ENCODE measurements at regions not wholly inside any gene's neighbourhood (a gene's known extent, or its start where the extent isn't known, plus 50 kb on each side); places are given as distances from the start of the nearest gene placed in this dataset.

DNA sequence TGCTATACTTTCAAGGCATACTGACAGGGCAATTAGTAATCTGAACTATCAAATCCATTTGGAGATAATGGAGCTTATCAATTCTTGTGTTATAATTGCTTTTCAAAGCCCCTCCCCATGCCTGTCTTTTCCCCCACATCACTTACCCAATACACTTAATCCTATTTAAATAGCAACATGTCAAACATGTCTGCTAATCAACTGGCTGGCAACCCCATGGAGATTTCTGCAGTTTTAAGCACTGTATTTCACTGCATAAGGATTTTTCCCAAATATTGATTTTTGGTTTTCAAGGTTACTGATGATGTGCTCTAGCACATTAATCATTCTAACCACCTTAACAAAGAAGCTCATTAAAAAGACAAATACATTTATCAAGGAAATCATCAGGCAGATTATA, 800.3 kb downstream of the PLA2G4A start:
- no peak overlapping the region for H3K4me3 ChIP-seq (replicated peaks; ENCODE audit: low read depth, low read length)
- TF ChIP-seq, protein P1, sequence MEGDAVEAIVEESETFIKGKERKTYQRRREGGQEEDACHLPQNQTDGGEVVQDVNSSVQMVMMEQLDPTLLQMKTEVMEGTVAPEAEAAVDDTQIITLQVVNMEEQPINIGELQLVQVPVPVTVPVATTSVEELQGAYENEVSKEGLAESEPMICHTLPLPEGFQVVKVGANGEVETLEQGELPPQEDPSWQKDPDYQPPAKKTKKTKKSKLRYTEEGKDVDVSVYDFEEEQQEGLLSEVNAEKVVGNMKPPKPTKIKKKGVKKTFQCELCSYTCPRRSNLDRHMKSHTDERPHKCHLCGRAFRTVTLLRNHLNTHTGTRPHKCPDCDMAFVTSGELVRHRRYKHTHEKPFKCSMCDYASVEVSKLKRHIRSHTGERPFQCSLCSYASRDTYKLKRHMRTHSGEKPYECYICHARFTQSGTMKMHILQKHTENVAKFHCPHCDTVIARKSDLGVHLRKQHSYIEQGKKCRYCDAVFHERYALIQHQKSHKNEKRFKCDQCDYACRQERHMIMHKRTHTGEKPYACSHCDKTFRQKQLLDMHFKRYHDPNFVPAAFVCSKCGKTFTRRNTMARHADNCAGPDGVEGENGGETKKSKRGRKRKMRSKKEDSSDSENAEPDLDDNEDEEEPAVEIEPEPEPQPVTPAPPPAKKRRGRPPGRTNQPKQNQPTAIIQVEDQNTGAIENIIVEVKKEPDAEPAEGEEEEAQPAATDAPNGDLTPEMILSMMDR (IDR thresholded peaks at IDR 0.05; ENCODE audit: low read length, missing control alignments) = no peak
- no peak for DNase-seq (ENCODE audit: low read depth)

DNA sequence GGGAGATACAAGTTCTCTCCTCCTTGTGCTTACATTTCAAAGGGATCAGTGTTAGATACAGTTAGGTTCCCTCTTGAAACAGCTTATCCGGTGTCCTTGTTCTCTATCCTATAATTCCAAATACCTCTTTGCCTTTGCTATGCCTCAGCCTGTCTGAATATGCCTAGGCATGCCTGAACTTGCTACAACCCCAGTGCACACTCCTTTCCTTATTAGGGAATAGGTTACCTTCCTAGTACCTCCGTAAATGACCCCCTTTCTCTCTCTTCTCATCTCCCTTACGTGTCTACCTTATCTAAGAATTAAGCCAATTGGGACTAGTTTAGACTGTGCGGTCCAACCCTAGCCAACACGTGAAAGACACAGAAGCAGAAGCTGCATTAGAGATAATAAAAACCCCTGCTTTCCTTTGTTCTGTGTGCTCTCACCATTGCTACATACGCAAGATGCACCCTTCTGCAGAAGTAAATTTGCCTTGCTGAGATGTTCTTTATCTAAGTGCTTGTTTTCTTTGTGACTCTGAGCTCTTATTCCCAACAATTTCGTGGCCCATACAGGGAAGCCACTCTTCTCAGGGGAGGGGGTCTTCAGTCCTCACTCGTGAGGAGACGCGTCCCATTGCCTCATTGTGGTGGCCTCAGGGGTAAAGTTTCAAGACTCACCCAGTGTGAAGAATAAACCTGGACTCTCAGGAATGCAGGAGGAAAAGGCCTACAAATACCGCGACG, 802.1 kb downstream of the PLA2G4A start:
- TF ChIP-seq, protein P1 (IDR thresholded peaks at IDR 0.05; ENCODE audit: low read length, missing control alignments) = no peak
- H3K4me3 ChIP-seq (replicated peaks; ENCODE audit: low read depth, low read length) = no peak overlapping the region
- DNase-seq (ENCODE audit: low read depth) = no peak

DNA sequence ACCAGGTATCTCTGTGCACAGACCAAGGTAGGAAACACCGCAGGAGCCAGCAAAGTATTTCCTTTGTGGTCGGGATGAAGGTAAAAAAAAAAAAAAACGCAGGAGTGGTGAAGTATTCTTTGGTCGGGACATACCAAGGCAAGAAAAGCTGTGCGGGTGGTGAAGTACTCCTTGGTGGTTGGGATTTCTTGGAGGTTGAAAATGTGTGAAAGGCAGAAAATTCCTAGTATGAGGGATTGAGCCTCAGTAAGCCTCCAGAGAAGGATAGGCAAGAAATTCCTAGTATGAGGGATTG, 802.6 kb downstream of the PLA2G4A start:
- H3K4me3 ChIP-seq (replicated peaks; ENCODE audit: low read depth, low read length) = no peak overlapping the region
- no peak for DNase-seq (ENCODE audit: low read depth)
- TF ChIP-seq, protein P1 (IDR thresholded peaks at IDR 0.05; ENCODE audit: low read length, missing control alignments) = no peak

DNA sequence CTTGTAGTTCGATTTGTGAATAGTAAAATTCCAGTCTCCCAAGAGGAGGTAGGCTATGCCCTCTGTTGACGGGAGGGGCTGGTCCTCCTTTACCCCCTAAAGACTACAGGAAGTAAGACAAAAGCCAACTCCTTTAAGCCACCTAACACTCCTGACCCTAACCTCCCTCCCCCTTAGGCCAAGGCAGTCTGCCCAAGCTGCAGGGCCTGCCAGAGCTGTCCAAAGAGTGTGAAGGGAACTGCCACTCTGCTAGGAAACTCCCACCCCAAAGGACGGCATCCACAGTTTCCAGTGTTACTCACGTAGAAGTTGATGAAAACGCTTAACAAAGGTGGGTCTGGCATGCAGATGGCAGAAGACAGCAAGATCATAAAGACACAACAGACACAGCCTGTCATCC, 803.2 kb downstream of the PLA2G4A start:
- DNase-seq (ENCODE audit: low read depth) = no peak
- TF ChIP-seq, protein P1 (IDR thresholded peaks at IDR 0.05; ENCODE audit: low read length, missing control alignments) = no peak
- no peak overlapping the region for H3K4me3 ChIP-seq (replicated peaks; ENCODE audit: low read depth, low read length)

DNA sequence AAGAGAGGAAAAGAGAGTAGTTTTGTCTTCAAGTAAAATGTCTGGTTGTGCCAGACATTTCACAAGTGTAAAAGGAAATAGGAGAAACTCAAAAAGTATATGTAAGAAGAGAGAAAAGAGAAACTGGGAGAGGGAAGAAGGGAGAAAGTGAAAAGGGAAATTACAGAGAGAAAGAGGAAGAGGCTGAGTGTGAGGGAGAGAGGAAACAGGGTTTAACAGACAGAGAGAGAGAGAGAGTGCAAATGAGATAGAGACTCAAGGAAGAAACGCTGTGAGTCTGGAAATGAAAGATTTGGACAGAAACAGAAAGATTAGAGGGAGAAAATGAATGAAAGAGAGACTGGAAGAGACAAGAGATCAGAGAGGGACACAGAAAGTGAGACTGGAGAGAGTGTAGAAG, 806.2 kb downstream of the PLA2G4A start:
- H3K4me3 ChIP-seq (replicated peaks; ENCODE audit: low read depth, low read length) = no peak overlapping the region
- no peak for DNase-seq (ENCODE audit: low read depth)
- TF ChIP-seq, protein P1 (IDR thresholded peaks at IDR 0.05; ENCODE audit: low read length, missing control alignments) = no peak

DNA sequence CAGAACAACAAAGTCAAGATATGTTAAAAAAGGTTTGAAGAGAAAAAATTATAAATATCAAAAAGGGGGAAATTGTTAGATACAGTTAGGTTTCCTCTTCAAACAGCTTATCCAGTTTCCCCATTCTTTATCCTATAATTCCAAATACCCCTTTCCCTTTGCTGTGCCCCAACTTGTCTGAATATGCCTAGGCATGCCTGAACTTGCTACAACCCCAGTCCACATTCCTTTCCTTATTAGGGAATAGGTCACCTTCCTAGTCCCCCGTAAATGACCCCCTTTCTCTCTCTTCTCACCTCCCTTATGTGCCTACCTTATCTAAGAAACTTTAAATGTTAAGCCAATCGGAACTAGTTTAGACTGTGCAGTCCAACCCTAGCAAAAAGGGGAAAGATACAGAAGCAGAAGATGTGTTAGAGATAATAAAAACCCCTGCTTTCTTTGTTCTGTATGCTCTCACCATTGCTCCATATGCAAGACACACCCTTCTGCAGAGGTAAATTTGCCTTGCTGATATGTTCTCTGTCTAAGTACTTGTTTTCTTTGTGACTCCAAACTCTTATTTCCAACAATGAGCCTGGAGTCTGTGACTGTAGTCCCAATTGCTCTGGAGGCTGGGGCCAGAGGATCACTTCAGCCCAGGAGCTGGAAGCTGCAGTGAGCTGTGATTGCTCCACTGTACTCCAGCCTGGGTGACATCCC, 810.1 kb downstream of the PLA2G4A start:
- H3K4me3 ChIP-seq (replicated peaks; ENCODE audit: low read depth, low read length) = no peak overlapping the region
- TF ChIP-seq, protein P1 (IDR thresholded peaks at IDR 0.05; ENCODE audit: low read length, missing control alignments) = no peak
- DNase-seq (ENCODE audit: low read depth) = no peak

DNA sequence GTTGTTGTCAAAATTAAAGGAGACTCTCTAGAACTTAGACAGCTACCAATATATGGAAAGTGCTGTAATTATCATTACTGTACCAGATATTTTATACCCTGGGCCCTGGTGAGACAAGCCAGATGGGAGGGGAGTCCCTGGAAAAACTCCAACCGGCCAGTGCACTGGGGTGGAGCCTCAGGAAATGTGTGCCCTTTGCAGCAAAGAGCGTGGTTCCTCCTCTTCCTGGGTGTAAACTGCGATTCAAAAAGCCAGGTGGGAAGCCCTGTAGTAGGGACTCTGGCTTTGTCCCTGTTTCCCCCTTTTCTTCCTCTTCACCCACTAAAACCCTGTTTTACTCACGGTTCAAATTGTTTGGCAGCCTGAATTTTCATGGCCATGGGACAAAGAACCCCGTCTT, 812.3 kb downstream of the PLA2G4A start:
- DNase-seq (ENCODE audit: low read depth) = no peak
- no peak overlapping the region for H3K4me3 ChIP-seq (replicated peaks; ENCODE audit: low read depth, low read length)
- TF ChIP-seq, protein P1 (IDR thresholded peaks at IDR 0.05; ENCODE audit: low read length, missing control alignments) = no peak
